ENCODE measurements at regions not wholly inside any gene's neighbourhood (a gene's known extent, or its start where the extent isn't known, plus 50 kb on each side); places are given as distances from the start of the nearest gene placed in this dataset.
A peak's percentile ranks its signal among the peaks of the same experiment; 100 is the strongest.
"Not testable (repeated sequence)": the region's sequence is repeated elsewhere in the genome, so short reads cannot be mapped to it uniquely, and the experiment has no call there.

DNA sequence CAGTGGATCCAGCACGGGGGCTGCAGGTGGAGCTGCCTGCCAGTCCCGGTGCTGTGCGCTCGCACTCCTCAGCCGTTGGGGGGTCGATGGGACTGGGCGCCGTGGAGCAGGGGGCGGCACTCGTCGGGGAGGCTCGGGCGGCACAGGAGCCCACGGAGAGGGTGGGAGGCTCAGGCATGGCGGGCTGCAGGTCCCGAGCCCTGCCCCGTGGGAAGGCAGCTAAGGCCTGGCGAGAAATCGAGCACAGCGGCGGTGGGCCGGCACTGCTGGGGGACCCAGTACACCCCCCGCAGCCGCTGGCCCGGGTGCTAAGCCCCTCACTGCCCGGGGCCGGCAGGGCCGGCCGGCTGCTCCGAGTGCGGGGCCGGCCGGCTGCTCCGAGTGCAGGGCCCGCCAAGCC, 52.3 kb upstream of the MARK1 start:
- H3K4me3 ChIP-seq; H3K36me3 ChIP-seq; DNase-seq (ENCODE audit: low read depth in 1 of 2, low spot score in 1 of 2); H3K27ac ChIP-seq; H3K4me1 ChIP-seq (ENCODE audit: low read depth); H3K27me3 ChIP-seq; H3K9me3 ChIP-seq (ENCODE audit: low read depth): not testable (repeated sequence)

DNA sequence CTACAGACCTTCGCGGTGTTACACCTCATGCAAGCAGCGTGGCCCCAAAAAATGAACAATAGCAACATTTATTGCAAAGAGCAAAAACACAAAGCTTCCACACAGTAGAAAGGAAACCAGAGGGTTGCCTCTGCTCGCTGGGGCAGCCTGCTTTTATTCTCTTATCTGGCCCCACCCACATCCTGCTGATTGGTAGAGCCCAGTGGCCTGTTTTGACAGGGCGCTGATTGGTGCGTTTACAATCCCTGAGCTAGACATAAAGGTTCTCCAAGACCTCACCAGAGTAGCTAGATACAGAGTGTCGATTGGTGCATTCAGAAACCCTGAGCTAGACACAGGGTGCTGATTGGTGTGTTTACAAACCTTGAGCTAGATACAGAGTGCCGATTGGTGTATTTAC, 52.8 kb upstream of the MARK1 start:
- H3K9me3 ChIP-seq (ENCODE audit: low read depth); H3K4me3 ChIP-seq; DNase-seq (ENCODE audit: low read depth in 1 of 2, low spot score in 1 of 2); H3K36me3 ChIP-seq; H3K4me1 ChIP-seq (ENCODE audit: low read depth); H3K27me3 ChIP-seq; H3K27ac ChIP-seq: not testable (repeated sequence)

DNA sequence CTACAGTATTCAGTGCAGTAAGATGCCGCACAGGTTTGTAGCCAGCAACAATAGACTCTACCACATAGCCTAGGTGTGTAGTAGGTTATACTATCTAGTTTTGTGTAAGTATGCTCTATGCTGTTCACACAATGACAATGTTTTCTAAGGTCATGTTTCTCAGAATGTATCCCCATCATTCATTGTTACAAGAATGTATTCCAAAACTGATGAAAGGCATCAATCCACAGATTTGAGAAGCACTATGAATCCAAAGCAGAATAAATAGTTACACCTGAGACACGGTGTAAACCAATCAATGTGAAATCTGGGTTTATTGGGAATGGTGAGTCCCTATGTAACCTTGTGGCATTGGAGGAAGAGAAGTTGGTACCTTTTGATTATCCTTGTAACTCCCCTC, 54.5 kb upstream of the MARK1 start:
- no peaks in the 10 kb centered on the region for H3K27me3 ChIP-seq
- TF ChIP-seq, protein P1, sequence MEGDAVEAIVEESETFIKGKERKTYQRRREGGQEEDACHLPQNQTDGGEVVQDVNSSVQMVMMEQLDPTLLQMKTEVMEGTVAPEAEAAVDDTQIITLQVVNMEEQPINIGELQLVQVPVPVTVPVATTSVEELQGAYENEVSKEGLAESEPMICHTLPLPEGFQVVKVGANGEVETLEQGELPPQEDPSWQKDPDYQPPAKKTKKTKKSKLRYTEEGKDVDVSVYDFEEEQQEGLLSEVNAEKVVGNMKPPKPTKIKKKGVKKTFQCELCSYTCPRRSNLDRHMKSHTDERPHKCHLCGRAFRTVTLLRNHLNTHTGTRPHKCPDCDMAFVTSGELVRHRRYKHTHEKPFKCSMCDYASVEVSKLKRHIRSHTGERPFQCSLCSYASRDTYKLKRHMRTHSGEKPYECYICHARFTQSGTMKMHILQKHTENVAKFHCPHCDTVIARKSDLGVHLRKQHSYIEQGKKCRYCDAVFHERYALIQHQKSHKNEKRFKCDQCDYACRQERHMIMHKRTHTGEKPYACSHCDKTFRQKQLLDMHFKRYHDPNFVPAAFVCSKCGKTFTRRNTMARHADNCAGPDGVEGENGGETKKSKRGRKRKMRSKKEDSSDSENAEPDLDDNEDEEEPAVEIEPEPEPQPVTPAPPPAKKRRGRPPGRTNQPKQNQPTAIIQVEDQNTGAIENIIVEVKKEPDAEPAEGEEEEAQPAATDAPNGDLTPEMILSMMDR (IDR thresholded peaks at IDR 0.05; ENCODE audit: low read depth, low read length): no peak
- no peaks in the 10 kb centered on the region for H3K4me1 ChIP-seq (ENCODE audit: low read depth)
- H3K4me3 ChIP-seq: no peak overlapping the region
- no peaks in the 10 kb centered on the region for H3K36me3 ChIP-seq
- H3K27ac ChIP-seq: no peak overlapping the region
- no peaks in the 10 kb centered on the region for H3K9me3 ChIP-seq (ENCODE audit: low read depth)
- DNase-seq (ENCODE audit: low read depth in 1 of 2, low spot score in 1 of 2): no peak

DNA sequence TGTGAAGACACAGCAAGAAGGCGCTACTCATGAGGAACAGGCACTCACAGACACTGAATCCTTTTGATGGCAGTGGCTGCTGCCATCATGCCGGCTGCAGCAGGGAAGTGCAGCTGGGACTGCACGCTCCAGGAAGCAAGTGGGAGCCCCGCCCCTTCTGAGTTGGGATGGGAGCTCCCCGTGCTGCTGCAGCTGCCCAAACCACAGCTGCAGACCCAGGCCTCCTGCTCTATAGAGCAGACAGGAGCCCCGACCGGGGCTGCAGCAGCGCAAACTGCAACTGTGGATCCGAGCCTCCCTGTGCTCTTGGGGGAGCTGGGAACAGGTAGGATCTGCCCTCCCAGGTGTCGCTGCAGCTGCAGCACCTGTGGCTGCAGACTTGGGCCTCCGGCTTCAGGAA, 65.2 kb upstream of the MARK1 start:
- Histone ChIP-seq H3K36me3 (no peaks in the 10 kb centered on the region), H3K4me1 (ENCODE audit: low read depth) (peaks cover 7% of the 10 kb centered on the region), H3K27me3 (no peaks in the 10 kb centered on the region), H3K9me3 (ENCODE audit: low read depth) (no peaks in the 10 kb centered on the region), H3K27ac (no peak overlapping the region), H3K4me3 (no peak overlapping the region)
- DNase-seq (ENCODE audit: low read depth in 1 of 2, low spot score in 1 of 2): peak in 1 of 2 donors; percentile 45
- TF ChIP-seq, protein P1 (IDR thresholded peaks at IDR 0.05; ENCODE audit: low read depth, low read length): no peak

DNA sequence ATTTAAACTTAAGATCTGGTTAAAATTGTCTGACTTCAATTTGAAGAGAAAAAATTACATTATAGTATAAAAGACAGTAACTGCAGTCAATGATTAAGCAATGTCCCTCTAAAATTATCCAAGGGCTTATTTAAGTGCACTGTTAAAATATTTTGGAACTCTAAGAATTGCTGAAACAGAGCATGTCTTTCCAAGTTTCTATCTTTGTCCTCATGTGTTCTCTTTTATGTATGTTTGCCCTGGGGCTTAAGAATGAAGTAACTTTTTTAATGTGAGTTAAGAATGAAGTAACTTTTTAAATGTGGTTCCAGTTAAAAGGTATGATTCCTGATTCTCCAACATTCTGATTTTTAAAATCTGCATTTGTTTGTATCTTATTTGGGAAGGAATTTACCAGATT, 69.0 kb upstream of the MARK1 start:
- Histone ChIP-seq H3K27me3 (no peaks in the 10 kb centered on the region), H3K9me3 (ENCODE audit: low read depth) (no peaks in the 10 kb centered on the region), H3K4me3 (no peak overlapping the region), H3K27ac (no peak overlapping the region), H3K4me1 (ENCODE audit: low read depth) (peaks cover 7% of the 10 kb centered on the region), H3K36me3 (no peaks in the 10 kb centered on the region)
- no peak for DNase-seq (ENCODE audit: low read depth in 1 of 2, low spot score in 1 of 2)
- TF ChIP-seq, protein P1 (IDR thresholded peaks at IDR 0.05; ENCODE audit: low read depth, low read length): no peak

DNA sequence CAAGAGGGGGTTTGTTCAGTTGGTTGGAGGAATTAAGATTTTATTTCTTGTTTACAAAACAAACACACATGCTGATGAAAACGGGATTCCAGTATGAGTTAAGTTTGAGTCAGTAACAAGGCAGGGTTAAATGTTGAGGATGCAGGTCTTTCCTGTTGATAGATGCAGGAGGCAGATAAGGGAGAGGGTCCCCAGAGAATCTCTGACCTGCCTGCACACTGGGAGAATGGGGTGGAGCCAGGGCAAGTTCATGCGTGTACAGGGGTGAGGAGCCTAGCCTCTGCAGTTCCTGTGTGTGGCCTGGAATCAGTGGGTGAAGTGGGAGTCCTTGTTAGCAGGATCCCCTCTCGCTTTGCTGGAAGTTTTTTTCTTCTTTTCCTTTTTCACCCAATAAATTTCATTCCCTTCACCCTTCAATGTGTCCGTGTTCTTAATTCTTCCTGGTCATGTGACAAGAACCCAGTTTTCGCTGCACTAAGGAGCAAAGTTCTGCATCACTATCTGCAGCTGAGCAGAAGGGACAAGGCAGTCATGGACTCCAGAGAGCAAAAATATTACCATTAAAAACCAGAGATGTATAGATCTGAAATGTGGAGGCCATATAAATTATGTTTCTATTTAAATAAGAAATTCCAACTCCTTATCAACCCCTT, 69.9 kb upstream of the MARK1 start:
- TF ChIP-seq, protein P1 (IDR thresholded peaks at IDR 0.05; ENCODE audit: low read depth, low read length): no peak
- no peaks in the 10 kb centered on the region for H3K36me3 ChIP-seq
- no peak overlapping the region for H3K4me3 ChIP-seq
- H3K27me3 ChIP-seq: no peaks in the 10 kb centered on the region
- H3K9me3 ChIP-seq (ENCODE audit: low read depth): no peaks in the 10 kb centered on the region
- peaks cover 7% of the 10 kb centered on the region for H3K4me1 ChIP-seq (ENCODE audit: low read depth)
- DNase-seq (ENCODE audit: low read depth in 1 of 2, low spot score in 1 of 2): no peak
- no peak overlapping the region for H3K27ac ChIP-seq

DNA sequence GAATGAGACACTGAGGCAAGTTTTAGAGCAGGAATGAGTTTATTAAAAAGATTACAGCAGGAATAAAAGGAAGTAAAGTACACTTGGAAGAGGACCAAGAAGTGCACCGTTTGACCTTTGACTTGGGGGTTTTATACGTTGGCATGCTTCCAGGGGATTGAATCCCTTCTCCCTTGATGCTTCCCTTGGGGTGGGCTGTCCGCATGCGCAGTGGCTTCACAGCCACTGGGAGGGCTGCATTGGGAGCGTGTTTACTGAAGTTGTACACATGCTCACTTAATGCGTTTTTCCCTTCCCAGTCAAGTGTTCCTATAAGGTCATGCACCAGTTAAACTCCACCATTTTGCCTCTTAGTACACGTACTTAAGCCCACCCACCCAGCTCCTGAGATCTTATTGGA, 72.4 kb upstream of the MARK1 start:
- DNase-seq (ENCODE audit: low read depth in 1 of 2, low spot score in 1 of 2): no peak
- Histone ChIP-seq H3K36me3 (no peaks in the 10 kb centered on the region), H3K9me3 (ENCODE audit: low read depth) (no peaks in the 10 kb centered on the region), H3K27me3 (no peaks in the 10 kb centered on the region), H3K27ac (no peak overlapping the region), H3K4me1 (ENCODE audit: low read depth) (peaks cover 30% of the 10 kb centered on the region), H3K4me3 (no peak overlapping the region)
- TF ChIP-seq, protein P1 (IDR thresholded peaks at IDR 0.05; ENCODE audit: low read depth, low read length): no peak

Measured in cardiac muscle cell (in vitro differentiated cells and primary cell).